ENCODE measurements at regions not wholly inside any gene's neighbourhood (a gene's known extent, or its start where the extent isn't known, plus 50 kb on each side); places are given as distances from the start of the nearest gene placed in this dataset.

DNA sequence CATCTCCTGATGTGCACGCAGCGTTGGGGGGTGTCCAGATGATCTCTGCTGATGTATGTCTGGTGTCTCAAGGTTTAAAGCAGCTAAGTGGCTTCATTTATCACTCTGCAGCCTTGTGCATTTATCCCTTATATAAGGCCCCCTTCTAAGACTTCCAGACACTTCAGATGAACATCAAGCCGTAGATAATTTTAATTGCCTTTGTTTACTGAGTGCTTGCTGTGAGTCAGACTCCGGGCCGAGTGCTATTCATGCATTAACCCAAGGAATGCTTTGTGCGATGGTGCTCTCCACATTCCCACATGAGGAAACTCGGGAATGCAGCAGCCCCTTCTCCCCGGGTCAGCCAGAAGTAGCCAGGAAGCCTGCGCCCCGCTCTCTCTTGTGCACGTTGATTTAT, 328.6 kb upstream of the COBL start:
- intact Hi-C loops (cut with DNase I) = no loop called here
- WGBS, 2 donors = 72 to 75% methylated on average over 11 of the region's 11 CpGs
- no peak for DNase-seq
- Histone ChIP-seq H3K4me3 (no peak overlapping the region), H3K9me3 (peaks cover 0 to 13% (median 0%) of the 10 kb centered on the region in 11 donors), H3K36me3 (no peaks in the 10 kb centered on the region), H3K4me1 (peaks cover 0 to 7% (median 0%) of the 10 kb centered on the region in 9 donors), H3K27me3 (no peaks in the 10 kb centered on the region), H3K27ac (no peak overlapping the region)
- ATAC-seq = no peak
- TF ChIP-seq, protein P1, sequence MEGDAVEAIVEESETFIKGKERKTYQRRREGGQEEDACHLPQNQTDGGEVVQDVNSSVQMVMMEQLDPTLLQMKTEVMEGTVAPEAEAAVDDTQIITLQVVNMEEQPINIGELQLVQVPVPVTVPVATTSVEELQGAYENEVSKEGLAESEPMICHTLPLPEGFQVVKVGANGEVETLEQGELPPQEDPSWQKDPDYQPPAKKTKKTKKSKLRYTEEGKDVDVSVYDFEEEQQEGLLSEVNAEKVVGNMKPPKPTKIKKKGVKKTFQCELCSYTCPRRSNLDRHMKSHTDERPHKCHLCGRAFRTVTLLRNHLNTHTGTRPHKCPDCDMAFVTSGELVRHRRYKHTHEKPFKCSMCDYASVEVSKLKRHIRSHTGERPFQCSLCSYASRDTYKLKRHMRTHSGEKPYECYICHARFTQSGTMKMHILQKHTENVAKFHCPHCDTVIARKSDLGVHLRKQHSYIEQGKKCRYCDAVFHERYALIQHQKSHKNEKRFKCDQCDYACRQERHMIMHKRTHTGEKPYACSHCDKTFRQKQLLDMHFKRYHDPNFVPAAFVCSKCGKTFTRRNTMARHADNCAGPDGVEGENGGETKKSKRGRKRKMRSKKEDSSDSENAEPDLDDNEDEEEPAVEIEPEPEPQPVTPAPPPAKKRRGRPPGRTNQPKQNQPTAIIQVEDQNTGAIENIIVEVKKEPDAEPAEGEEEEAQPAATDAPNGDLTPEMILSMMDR (IDR thresholded peaks at IDR 0.05) = no peak

DNA sequence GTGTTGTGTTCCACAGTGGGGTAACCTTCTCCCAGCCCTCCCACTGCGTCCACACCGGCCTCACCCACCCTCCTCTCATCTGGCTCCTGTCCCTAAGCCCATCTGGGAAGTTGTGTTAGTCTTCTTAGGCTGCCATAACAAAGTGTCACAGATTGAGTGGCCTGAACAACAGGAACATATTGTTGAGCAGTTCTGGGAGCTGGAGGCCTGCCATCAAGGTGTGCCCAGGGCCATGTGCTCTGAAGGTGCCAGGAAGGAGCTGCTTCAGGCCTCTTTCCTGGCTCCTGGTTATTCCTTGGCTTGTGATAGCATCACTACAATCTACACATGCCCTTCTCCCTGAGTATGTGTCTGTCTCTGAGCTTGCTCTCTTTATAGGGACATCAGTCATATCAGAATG, 327.6 kb upstream of the COBL start:
- H3K36me3 ChIP-seq = no peaks in the 10 kb centered on the region
- H3K4me1 ChIP-seq = peaks cover 0 to 7% (median 0%) of the 10 kb centered on the region in 9 donors
- intact Hi-C loops (cut with DNase I) = no loop called here
- ATAC-seq = no peak
- H3K4me3 ChIP-seq = no peak overlapping the region
- peaks cover 0 to 13% (median 0%) of the 10 kb centered on the region in 11 donors for H3K9me3 ChIP-seq
- H3K27me3 ChIP-seq = peaks cover 0 to 3% (median 0%) of the 10 kb centered on the region in 7 donors
- H3K27ac ChIP-seq = no peak overlapping the region
- TF ChIP-seq, protein P1 (IDR thresholded peaks at IDR 0.05) = no peak
- 83 to 96% methylated on average over 2 of the region's 2 CpGs for WGBS, 2 donors
- no peak for DNase-seq

DNA sequence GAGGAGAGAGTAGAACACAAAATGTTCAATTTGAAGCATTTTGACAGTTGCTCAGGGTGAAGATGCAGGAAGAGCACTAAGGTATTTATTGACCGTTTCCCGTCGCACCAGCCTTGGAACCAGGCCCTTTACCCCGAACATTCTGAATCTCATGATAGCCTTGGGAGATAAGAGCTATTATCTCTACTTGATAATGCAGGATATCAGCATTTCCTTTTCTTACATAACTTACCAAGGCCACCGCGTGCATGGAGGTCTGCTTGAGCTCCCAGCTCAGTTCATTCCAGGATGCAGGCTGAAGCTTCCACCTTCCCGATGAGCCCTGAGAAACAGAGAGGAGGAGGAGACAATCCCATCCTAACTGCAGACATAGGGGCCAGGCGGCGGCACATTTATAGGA, 324.2 kb upstream of the COBL start:
- WGBS, 2 donors = 32 to 38% methylated on average over 9 of the region's 9 CpGs
- H3K27me3 ChIP-seq = peaks cover 0 to 6% (median 0%) of the 10 kb centered on the region in 7 donors
- TF ChIP-seq, protein P1 (IDR thresholded peaks at IDR 0.05) = no peak
- DNase-seq = no peak
- no peak overlapping the region for H3K4me3 ChIP-seq
- no peaks in the 10 kb centered on the region for H3K4me1 ChIP-seq
- intact Hi-C loops (cut with DNase I) = no loop called here
- ATAC-seq = no peak
- H3K9me3 ChIP-seq = no peaks in the 10 kb centered on the region
- no peak overlapping the region for H3K27ac ChIP-seq
- H3K36me3 ChIP-seq = no peaks in the 10 kb centered on the region

DNA sequence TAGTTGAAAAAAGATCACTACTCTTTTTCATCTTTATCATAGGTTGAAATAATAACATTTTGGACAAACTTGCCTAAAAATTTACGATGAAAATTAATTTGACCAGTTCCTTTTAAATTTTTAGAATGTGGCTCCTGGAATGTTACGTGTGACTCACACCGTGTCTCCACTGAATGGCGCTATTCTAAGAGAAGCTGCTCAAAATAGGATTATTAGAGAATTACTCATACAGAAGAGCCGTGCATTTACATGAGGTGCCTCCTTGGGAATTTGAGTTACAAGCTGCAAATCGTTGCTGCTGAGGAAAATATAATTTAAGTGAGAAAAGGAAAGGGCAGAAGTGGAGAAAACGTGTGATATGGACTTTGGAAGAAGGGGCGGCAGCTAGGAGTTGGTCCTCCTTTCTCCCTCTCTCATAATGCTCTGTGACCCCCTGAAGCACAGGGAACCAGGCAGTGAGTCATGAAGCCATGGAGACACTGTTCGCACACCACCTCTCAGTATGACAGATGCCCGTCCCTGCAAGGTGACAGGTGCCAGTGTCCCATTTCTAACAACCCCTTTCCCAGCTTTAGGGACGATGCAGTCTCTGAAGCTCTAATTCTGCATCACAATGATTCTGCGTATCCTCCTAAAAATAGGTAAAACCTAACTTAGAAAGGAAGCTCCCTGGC, 323.2 kb upstream of the COBL start:
- intact Hi-C loops (cut with DNase I) = no loop called here
- TF ChIP-seq, protein P1 (IDR thresholded peaks at IDR 0.05) = no peak
- Histone ChIP-seq H3K27ac (no peak overlapping the region), H3K27me3 (peaks cover 0 to 6% (median 0%) of the 10 kb centered on the region in 7 donors), H3K4me1 (no peaks in the 10 kb centered on the region), H3K9me3 (no peaks in the 10 kb centered on the region), H3K4me3 (no peak overlapping the region), H3K36me3 (no peaks in the 10 kb centered on the region)
- WGBS, 2 donors = 72 to 79% methylated on average over 12 of the region's 12 CpGs
- no peak for ATAC-seq
- DNase-seq = no peak

All from heart right ventricle (tissue), 16 donors.